ENCODE measurements at regions not wholly inside any gene's neighbourhood (a gene's known extent, or its start where the extent isn't known, plus 50 kb on each side); places are given as distances from the start of the nearest gene placed in this dataset.
A peak's percentile ranks its signal among the peaks of the same experiment; 100 is the strongest.

- DNase-seq (ENCODE audit: low read depth) = no peak
Measured at GRCh38 chr1:87437663-87438295, 109.1 kb downstream of the LMO4 start.

- no peak for DNase-seq (ENCODE audit: low read depth)
Measured at GRCh38 chr1:87439821-87440220, 111.1 kb downstream of the LMO4 start.

GRCh38 chr1:87449348-87449963 is 120.8 kb downstream of the LMO4 start:
- no peak for DNase-seq (ENCODE audit: low read depth)

GRCh38 chr1:87450136-87450535 is 121.5 kb downstream of the LMO4 start:
- DNase-seq (ENCODE audit: low read depth) = no peak

- DNase-seq (ENCODE audit: low read depth) = no peak
Measured at GRCh38 chr1:87450615-87451209, 122.0 kb downstream of the LMO4 start.

GRCh38 chr1:87451229-87451920 is 122.7 kb downstream of the LMO4 start:
- DNase-seq (ENCODE audit: low read depth) = no peak

- no peak for DNase-seq (ENCODE audit: low read depth)
Measured at GRCh38 chr1:87452648-87453047, 124.0 kb downstream of the LMO4 start.

GRCh38 chr1:87457408-87457807 is 128.7 kb downstream of the LMO4 start:
- no peak for DNase-seq (ENCODE audit: low read depth)

- no peak for DNase-seq (ENCODE audit: low read depth)
Measured at GRCh38 chr1:87462894-87463293, 134.2 kb downstream of the LMO4 start.

GRCh38 chr1:87464022-87464490 is 135.4 kb downstream of the LMO4 start:
- DNase-seq (ENCODE audit: low read depth) = no peak

GRCh38 chr1:87466621-87467020 is 137.9 kb downstream of the LMO4 start:
- no peak for DNase-seq (ENCODE audit: low read depth)

- no peak for DNase-seq (ENCODE audit: low read depth)
Measured at GRCh38 chr1:87472716-87473115, 144.0 kb downstream of the LMO4 start.

GRCh38 chr1:87473203-87473661 is 144.6 kb downstream of the LMO4 start:
- no peak for DNase-seq (ENCODE audit: low read depth)

GRCh38 chr1:87474098-87474497 is 145.4 kb downstream of the LMO4 start:
- no peak for DNase-seq (ENCODE audit: low read depth)

GRCh38 chr1:87478231-87478630 is 149.6 kb downstream of the LMO4 start:
- no peak for DNase-seq (ENCODE audit: low read depth)

- DNase-seq (ENCODE audit: low read depth) = peak; percentile 55
Measured at GRCh38 chr1:87495147-87495546, 166.5 kb downstream of the LMO4 start.

- no peak for DNase-seq (ENCODE audit: low read depth)
Measured at GRCh38 chr1:87495870-87496269, 167.2 kb downstream of the LMO4 start.

GRCh38 chr1:87497380-87498203 is 168.9 kb downstream of the LMO4 start:
- DNase-seq (ENCODE audit: low read depth) = no peak

- no peak for DNase-seq (ENCODE audit: low read depth)
Measured at GRCh38 chr1:87501738-87502137, 173.1 kb downstream of the LMO4 start.

GRCh38 chr1:87505391-87505983 is 176.8 kb downstream of the LMO4 start:
- no peak for DNase-seq (ENCODE audit: low read depth)

- no peak for DNase-seq (ENCODE audit: low read depth)
Measured at GRCh38 chr1:87506147-87506546, 177.5 kb downstream of the LMO4 start.
